Left lung (tissue), 4 donors: ENCODE measurements at regions not wholly inside any gene's neighbourhood (a gene's known extent, or its start where the extent isn't known, plus 50 kb on each side); places are given as distances from the start of the nearest gene placed in this dataset.

Source experiments
- ATAC-seq: fragments of 200-7000 bp; cut with Tn5 transposase; one replicate; pipeline ENCODE4 v1.9.1; 2020; ENCODE audit warnings: moderate library complexity
- DNase-seq, 4 donors: peaks; one replicate each; pipeline ENCODE4 v3.0.0-alpha.2; 2013 to 2020
- H3K27ac ChIP-seq, 2 donors: fragments of 200-600 bp; sonication (generic) in 1 of 2; one replicate each; pipeline versions ENCODE4 v1.5.0 to v1.8.0; 2020 to 2021
- H3K27me3 ChIP-seq, 2 donors: fragments of 200-600 bp; sonication (generic) in 1 of 2; one replicate each; pipeline versions ENCODE4 v1.5.0 to v1.8.0; 2020 to 2021
- H3K36me3 ChIP-seq, 2 donors: fragments of 200-600 bp; sonication (generic) in 1 of 2; one replicate each; pipeline versions ENCODE4 v1.5.0 to v1.8.0; 2020 to 2021
- H3K4me1 ChIP-seq, 2 donors: fragments of 200-600 bp; one replicate each; pipeline ENCODE4 v1.8.0; 2021
- H3K4me3 ChIP-seq, 2 donors: fragments of 200-600 bp; sonication (generic) in 1 of 2; one replicate each; pipeline versions ENCODE4 v1.5.0 to v1.8.0; 2020 to 2021; ENCODE audit warnings: mild to moderate bottlenecking in 1 of 2
- H3K9me3 ChIP-seq, 2 donors: fragments of 200-600 bp; sonication (generic) in 1 of 2; one replicate each; pipeline versions ENCODE4 v1.5.0 to v1.8.0; 2020 to 2021
- intact Hi-C, 2 donors: fragments of 100-400 bp; cut with DNase I; formaldehyde crosslinking; loops; one replicate each; pipeline versions ENCODE4 v1.11.2 to v1.14.2; 2022
- TF ChIP-seq, protein P1 (sequence below), 2 donors: fragments of 200-600 bp; sonication (generic) in 1 of 2; IDR thresholded peaks; one replicate each; pipeline versions ENCODE4 v1.5.0 to v1.8.0; 2021; ENCODE audit warnings: antibody characterized with exemption in 2 of 2
- donor health status: DM: no; HTN: yes; CAD: no.
- donor health status: DM: no; HTN: no; CAD: no.

- H3K9me3 ChIP-seq, result no peaks in the 10 kb centered on the region
- no peak overlapping the region for H3K27ac ChIP-seq
- no peaks in the 10 kb centered on the region for H3K27me3 ChIP-seq
- DNase-seq (no peak), ATAC-seq (no peak)
- intact Hi-C loops, result no loop called here
- TF ChIP-seq, protein P1, sequence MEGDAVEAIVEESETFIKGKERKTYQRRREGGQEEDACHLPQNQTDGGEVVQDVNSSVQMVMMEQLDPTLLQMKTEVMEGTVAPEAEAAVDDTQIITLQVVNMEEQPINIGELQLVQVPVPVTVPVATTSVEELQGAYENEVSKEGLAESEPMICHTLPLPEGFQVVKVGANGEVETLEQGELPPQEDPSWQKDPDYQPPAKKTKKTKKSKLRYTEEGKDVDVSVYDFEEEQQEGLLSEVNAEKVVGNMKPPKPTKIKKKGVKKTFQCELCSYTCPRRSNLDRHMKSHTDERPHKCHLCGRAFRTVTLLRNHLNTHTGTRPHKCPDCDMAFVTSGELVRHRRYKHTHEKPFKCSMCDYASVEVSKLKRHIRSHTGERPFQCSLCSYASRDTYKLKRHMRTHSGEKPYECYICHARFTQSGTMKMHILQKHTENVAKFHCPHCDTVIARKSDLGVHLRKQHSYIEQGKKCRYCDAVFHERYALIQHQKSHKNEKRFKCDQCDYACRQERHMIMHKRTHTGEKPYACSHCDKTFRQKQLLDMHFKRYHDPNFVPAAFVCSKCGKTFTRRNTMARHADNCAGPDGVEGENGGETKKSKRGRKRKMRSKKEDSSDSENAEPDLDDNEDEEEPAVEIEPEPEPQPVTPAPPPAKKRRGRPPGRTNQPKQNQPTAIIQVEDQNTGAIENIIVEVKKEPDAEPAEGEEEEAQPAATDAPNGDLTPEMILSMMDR (IDR thresholded peaks at IDR 0.05), result no peak
- no peak overlapping the region for H3K4me3 ChIP-seq
- no peaks in the 10 kb centered on the region for H3K4me1 ChIP-seq
- H3K36me3 ChIP-seq, result no peaks in the 10 kb centered on the region
Observed at GRCh38 chr14:41378526-41378925, 228.2 kb upstream of the LRFN5 start.

- ATAC-seq (no peak), DNase-seq (no peak)
- H3K27me3 ChIP-seq, result no peaks in the 10 kb centered on the region
- H3K4me3 ChIP-seq, result no peak overlapping the region
- H3K36me3 ChIP-seq, result no peaks in the 10 kb centered on the region
- H3K4me1 ChIP-seq, result no peaks in the 10 kb centered on the region
- no peak overlapping the region for H3K27ac ChIP-seq
- H3K9me3 ChIP-seq, result peaks cover 0 to 2% of the 10 kb centered on the region in 2 donors
- intact Hi-C loops, result no loop called here
- TF ChIP-seq, protein P1 (IDR thresholded peaks at IDR 0.05), result no peak
Observed at GRCh38 chr14:41377932-41378331, 228.7 kb upstream of the LRFN5 start.

GRCh38 chr14:41374092-41374491 lies 232.6 kb upstream of the LRFN5 start:
- DNase-seq (no peak), ATAC-seq (no peak)
- peaks cover 0 to 9% of the 10 kb centered on the region in 2 donors for H3K9me3 ChIP-seq
- H3K27me3 ChIP-seq, result no peaks in the 10 kb centered on the region
- TF ChIP-seq, protein P1 (IDR thresholded peaks at IDR 0.05), result no peak
- H3K36me3 ChIP-seq, result no peaks in the 10 kb centered on the region
- H3K27ac ChIP-seq, result no peak overlapping the region
- H3K4me3 ChIP-seq, result no peak overlapping the region
- H3K4me1 ChIP-seq, result no peaks in the 10 kb centered on the region
- intact Hi-C loops, result no loop called here

DNA sequence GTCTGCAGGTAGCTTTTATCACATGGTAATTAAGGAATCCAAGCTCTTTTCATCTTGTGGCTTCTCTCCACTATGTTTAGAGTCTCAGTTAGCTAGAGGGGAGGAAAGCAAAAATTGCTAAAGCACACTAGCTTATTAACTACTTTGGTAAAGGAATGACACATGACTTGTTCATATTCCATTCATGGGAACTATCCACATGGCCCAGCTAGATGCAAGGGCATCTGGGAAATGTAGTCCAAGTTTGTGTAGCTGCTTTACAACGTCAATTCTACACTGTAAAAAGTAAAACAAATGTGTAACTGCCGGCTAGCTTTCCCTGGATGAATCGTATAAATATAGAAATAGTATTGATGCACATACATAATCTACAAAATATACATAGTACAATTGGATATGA lies 244.5 kb upstream of the LRFN5 start:
- H3K9me3 ChIP-seq, result no peaks in the 10 kb centered on the region
- DNase-seq, result no peak
- H3K4me1 ChIP-seq, result no peaks in the 10 kb centered on the region
- H3K4me3 ChIP-seq, result no peak overlapping the region
- TF ChIP-seq, protein P1 (IDR thresholded peaks at IDR 0.05), result no peak
- H3K36me3 ChIP-seq, result no peaks in the 10 kb centered on the region
- H3K27me3 ChIP-seq, result no peaks in the 10 kb centered on the region
- H3K27ac ChIP-seq, result no peak overlapping the region
- intact Hi-C loops, result no loop called here
- ATAC-seq, result no peak

DNA sequence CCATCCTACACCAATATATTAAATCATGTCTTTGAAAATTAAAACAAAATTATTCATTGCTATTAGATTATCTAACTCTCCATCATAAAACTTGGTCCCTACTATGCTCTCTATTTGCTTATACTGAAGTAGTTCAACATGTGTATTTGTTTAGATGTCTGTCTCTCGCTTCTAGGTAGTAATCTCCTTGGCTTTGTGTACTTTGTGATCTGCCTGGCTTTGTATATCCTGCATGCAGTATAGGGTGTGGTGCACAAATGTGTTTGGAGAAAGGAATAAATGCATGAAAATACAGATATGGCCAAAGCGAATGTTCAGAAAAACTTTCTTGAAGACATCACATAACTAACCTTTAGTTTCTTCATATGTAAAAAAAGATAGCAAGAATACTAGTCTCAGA lies 246.6 kb upstream of the LRFN5 start:
- no peak for ATAC-seq
- intact Hi-C loops, result no loop called here
- TF ChIP-seq, protein P1 (IDR thresholded peaks at IDR 0.05), result no peak

More for the DNA sequence above, 246.6 kb upstream of the LRFN5 start:
- Histone ChIP-seq H3K27me3 (no peaks in the 10 kb centered on the region), H3K9me3 (no peaks in the 10 kb centered on the region), H3K27ac (no peak overlapping the region), H3K36me3 (no peaks in the 10 kb centered on the region), H3K4me1 (no peaks in the 10 kb centered on the region), H3K4me3 (no peak overlapping the region)
- DNase-seq, result no peak
